HG03565 (cell line): ENCODE measurements at regions not wholly inside any gene's neighbourhood (a gene's known extent, or its start where the extent isn't known, plus 50 kb on each side); places are given as distances from the start of the nearest gene placed in this dataset.
"Not testable (repeated sequence)": the region's sequence is repeated elsewhere in the genome, so short reads cannot be mapped to it uniquely, and the experiment has no call there.

Source experiments
- ATAC-seq: cut with Tn5 transposase; IDR thresholded peaks from one replicate; pipeline ENCODE4 v1.9.1; 2021; ENCODE audit warnings: mild to moderate bottlenecking, moderate library complexity; ENCODE audit not compliant: unreplicated experiment

DNA sequence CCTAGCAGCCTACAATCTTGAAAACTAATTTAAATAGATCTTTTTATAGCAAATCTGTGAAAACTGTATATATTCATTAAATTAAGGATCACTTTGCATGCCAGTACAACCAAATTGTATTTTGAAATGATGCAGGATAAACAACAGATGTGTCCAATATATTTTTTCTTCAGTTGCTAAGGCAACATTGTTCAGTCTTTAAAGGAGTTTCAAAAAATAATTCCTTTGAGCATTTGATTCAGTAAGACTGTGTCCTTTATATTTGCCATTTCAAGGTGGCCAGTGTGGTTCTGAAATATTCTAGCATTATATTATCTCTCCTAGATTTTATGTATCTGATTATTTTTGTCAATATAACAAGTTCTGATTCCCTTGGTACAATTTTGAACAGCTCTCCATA, 254.7 kb downstream of the PLOD2 start:
- ATAC-seq: no peak

DNA sequence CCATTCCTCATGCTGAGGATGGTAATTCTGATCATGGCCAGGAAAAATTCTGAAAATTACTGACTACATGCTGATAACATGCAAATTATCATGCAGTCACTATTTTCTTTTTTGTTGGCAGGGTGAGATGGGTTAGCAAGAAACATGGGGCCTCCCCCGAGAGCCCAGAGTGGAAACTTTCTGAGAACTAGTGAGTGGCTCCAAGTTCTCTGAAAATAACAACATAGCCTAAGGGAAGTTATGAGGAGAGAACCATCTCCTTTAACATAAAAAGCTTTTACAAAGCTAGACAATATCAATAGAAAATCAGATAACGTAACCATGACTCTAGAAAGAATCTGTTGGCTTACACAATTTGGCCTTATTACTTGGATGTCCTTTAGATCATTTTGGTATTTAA, 254.2 kb downstream of the PLOD2 start:
- no peak for ATAC-seq

DNA sequence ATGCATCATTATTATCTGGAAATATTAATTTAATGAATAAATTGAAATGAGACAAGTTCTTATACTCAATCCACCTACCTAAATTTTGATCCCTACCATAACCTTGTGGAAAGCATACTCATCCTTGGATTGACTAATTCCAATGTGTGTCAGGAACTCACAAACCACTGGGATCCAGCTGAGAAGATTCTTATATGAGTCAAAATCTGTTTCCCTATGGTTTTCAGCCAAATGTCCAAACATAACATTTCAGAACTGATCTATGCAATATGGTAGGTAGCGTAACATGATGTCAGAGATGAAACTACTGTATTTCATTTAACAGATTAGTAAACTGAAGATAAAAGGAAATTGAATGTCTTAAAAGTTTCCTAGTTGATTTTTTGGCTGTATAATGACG, 250.0 kb downstream of the PLOD2 start:
- ATAC-seq: no peak

DNA sequence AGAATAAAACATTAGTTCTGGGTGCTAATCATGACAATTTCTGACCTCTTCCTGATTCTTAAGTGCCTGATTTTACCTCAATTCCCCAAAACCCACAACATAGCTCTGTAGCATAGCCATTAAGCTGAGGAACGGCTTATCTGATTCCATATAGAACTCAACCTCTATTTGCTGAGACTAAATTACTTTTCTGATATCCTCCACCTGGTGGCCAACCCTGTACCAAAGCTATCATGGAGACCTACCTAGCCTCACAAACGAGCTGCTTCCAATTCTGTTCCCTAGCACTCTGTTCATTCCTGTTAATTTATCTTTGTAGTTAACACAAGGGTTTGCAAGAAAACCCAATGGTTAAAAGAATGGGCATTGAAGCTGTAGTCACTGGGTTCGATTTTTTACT, 245.2 kb downstream of the PLOD2 start:
- no peak for ATAC-seq

DNA sequence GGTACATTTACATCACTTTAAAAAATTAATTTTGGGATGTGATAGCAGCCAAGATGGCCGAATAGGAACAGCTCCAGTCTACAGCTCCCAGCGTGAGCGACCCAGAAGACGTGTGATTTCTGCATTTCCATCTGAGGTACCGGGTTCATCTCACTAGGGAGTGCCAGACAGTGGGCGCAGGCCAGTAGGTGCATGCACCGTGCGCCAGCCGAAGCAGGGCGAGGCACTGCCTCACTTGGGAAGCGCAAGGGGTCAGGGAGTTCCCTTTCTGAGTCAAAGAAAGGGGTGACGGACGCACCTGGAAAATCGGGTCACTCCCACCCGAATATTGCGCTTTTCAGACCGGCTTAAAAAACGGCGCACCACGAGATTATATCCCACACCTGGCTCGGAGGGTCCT, 233.2 kb downstream of the PLOD2 start:
- ATAC-seq: not testable (repeated sequence)

DNA sequence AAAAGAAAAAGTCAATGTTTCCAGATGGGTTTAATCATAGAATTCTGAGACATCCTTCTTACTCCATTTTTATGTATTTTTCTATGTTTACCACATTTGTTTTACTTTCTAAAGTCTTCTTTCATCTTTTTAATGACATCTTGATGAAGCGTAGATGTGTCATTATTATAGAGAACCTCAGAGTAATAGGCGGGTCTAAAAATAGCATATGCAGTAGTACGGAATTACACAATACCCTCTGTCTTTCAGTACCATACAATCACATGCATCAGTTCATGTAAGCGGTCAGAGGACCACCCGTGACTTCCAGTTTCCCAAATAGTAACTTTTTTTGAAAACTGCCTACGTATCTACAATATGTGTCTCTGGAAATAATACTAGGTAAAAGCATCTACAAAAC, 224.0 kb downstream of the PLOD2 start:
- no peak for ATAC-seq

DNA sequence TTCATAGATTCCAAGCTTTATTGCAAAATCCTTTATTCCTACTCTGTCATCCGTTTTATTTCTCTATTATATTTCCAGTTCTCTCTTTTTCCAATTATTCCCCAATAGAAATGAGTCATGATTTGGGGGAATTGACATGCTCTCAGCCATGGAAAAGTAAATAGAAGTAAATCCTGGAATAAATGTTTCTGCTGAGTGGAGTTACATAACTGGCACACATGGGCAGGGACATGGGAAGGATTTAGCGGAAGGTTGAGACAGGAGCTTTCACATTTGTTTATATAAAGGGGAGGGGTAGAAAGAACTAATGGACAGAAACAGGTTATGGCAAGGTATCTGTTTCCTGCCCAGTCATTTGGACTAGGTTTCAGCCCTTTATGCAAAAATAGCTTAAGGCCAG, 221.6 kb downstream of the PLOD2 start:
- no peak for ATAC-seq

DNA sequence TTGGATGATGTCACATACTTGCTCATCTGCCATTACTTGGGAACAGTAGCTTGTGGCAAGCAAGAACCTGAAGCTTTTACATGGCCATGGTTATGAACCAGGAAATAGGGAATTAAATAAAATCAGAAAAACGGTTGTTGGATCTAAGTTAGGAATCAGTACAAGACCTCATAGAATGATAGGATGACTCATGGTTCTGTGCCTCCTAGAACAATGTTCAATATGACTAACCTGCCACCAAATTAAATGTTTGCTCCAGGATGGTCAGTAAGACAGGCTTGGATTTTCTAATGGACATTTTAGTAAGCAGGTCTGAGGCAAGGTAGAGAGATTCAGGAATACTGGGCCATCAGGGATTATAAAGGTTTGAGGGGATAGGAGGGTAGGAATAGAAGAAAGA, 218.9 kb downstream of the PLOD2 start:
- ATAC-seq: no peak

DNA sequence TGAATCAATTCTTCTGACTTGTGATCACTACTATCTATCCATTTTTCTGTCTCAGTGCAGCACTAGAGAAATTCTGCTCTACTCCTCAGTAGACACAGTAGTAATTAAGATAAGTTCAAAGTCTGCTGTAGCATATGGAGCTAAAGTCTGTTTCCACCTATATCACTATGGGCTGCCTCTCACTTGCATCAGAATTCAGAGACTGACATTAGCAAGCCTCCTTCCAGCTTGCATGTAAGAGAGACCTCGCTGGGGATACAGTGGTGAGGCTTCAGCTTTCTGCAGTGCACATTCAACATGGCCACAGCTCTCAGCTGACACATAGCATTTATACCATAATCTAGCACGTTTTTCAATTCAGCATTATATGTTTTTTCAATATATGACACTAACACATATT, 217.0 kb downstream of the PLOD2 start:
- no peak for ATAC-seq

DNA sequence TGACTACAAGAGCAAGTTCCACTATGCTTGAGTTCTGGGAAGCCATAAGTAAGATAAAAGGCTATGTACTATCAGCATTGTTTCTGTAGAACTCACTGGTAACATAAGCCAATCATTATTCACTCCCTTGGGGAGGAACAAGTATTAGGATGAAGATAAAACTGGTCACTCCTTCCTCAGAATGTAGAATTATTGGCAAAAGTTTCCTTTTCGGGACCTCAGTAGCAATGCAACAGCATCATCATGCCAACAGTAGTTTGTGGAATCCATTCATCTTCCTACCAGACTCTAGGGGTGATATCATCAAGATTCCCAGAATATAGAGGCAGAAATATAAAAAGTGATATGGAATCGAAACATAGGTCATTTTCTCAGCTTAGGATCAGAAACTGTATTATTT, 209.5 kb downstream of the PLOD2 start:
- no peak for ATAC-seq

DNA sequence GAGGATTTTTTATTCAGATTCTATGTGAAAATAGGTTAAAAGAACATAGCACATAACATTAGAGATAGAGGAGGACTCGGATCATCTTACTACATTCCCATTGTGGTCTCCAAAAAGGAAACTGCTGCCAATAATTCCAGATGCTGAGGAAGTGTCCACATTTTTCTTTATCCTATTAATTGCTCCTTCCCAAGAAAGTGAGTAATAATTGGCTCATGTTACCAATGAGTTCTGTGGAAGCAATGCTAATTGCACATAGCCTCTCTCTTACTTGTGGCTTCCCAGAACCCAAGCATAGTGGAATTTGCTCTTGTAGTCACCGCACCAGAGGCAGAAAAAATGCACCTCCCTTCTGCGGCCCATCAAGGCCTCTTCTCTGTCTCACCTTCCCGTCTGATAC, 208.4 kb downstream of the PLOD2 start:
- ATAC-seq: no peak

DNA sequence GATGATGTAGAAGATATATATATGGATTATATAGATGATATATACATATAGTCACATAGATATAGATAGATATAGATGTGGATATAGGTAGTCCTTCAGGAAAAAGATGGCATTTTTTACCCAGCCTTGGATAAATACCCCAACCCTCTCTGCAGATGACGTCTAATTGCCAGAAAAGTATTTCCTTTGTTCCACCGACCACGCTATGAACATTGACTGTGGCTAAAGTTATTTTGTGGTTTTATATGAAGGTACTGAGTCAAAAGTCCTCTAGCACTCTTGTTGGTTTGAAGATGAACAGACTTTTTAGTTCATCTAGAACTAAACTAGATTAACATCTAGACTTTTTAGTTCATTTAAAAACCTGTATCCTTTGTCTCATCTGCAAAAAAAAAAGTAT, 207.7 kb downstream of the PLOD2 start:
- ATAC-seq: no peak

DNA sequence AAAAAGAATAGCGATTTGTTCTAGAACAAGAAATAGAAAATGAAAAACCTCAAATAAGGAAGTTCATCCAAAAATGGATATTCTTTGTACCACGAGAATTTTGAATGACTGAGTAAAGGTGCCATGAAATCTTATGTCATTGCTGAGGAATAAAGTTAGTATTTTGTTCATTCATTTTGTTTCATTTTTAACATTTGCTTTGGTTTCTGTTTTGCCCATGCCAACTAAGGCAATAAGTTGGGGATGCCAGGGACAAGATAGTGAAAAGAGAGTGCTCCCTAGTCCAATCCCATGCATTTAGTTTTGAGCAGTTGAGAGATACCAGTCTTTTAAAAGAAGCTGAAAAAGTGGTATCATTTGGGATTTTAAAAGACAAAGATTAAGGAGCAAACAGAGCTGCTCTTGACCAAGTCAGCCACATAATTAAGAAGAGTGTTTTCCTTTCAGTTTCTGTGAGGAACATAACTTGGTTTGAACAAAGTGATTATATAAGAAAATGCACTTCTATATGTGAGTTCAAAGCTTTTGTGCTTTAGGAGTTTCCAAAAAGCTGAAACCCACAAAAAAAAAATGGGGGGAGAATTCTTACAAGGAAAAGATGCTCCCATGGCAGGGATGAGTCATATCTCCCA, 201.4 kb downstream of the PLOD2 start:
- ATAC-seq: no peak

DNA sequence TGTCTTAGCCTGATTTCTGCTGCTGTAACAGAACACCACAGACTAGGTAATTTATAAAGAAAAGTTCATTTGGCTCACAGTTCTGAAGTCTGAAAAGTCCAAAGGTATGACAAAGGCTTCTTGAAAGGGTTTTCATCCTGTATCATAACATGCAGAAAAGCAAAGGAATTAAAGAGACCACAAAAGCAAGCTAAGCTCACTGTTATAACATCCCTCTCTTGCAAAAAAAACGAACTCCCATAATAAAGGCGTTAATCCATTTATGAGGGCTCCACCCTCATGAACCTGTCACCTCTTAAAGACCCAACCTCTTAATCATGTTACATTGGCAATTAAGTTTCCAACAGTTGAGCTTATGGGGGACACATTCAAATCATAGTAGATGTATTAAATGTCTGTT, 197.9 kb downstream of the PLOD2 start:
- no peak for ATAC-seq

DNA sequence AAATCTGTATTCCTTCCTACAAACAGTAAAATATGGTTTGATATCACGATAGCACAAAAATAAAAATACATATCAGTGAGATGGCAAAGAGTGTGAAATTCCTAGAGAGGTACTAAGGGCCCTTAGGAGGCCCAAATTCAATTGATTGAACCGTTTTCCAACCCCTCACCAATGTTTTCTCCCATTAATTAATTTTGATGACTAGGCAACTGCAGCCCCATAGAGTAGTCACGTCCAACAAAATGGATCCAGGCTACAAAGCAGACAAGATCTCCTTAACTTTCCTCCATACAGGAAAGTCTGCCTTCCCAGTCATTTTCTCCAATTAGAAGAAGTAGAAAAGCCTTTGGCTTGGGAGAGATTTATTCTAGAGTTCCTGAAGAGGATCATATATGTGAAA, 193.9 kb downstream of the PLOD2 start:
- ATAC-seq: no peak

DNA sequence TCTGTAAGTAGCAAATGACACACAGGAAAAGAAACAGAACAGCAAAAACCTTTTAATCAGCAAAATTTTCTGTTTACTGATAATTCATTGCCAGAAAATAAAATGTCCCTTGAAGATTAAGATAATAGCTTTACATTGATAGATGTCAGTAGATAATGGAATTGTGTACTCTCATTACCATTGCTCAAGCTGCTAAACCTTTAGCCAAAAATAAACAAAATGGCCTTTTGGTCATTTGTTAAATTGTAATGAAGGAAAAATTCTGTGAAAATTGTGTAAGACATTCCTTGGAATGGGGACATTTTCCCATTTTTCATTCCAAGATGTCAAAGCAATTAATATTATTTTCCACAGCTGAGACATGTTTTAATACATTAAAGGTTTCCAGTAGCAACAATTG, 189.8 kb downstream of the PLOD2 start:
- no peak for ATAC-seq

DNA sequence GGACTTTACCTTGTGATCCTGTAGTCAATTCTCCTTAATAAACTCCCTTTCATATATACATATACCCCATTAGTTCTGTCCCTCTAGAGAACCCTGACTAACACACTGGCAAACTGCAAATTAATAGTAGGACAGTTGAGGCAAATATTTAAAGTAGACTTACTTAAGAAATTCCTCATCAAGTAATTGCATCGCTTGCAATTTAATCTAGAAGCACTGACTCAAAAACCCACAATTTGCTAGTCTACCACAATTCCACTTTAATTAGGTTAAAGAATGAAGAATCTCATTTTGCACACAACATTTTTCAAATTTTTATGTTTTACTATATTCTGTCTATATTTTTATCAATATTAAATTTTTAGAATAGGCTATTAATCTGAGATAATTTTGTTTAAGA, 188.1 kb downstream of the PLOD2 start:
- ATAC-seq: no peak

DNA sequence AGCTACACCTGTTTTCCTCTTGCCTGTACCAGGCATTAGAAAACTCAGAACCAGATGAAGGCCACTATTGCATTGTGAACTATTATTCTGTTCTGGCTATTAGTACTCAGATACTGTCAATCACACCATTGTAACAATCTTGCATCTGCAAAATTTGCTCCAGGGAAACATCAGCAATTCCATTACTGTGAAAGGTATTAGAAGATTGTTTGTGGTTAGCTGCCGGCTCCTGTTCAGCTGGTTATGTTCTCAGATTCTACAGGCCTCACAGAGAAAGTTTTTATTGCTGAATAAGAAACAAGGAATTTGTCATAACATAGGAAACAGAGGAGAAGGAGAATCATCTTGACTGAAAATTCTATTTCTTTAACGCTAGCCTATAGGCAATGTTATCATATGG, 179.9 kb downstream of the PLOD2 start:
- no peak for ATAC-seq

DNA sequence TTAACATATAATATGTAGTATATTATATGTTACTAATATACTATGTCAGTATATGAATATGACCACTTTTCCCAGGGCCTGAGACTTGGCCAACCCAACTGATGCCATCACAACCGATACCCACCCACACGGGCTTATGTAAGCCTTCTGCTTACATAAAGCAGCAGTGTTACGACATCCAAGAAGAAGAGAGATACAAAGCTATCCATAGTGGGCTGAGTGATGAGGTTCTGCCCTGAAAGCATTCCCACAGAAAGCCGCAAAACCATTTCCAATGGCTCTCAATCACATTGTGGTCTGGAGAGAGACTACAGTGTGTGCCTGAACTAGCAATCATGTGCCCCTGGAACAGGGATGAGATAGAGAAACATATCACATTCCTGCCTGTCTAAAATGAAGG, 177.9 kb downstream of the PLOD2 start:
- no peak for ATAC-seq
